Heart right ventricle (tissue), 16 donors: ENCODE measurements at regions not wholly inside any gene's neighbourhood (a gene's known extent, or its start where the extent isn't known, plus 50 kb on each side); places are given as distances from the start of the nearest gene placed in this dataset.

Experiments
- ATAC-seq, 8 donors: fragments of 200-7000 bp; cut with Tn5 transposase; one replicate each; pipeline ENCODE4 v1.9.1; 2020; ENCODE audit warnings: mild to moderate bottlenecking in 8 of 8, moderate library complexity in 8 of 8, moderate number of reproducible peaks in 1 of 8
- DNase-seq, 2 donors: peaks; one replicate each; pipeline ENCODE4 v3.0.0-alpha.2; 2020
- H3K27ac ChIP-seq, 10 donors: fragments of 200-600 bp; sonication (generic) in 2 of 10; one replicate each; pipeline versions ENCODE4 v1.5.0 to v1.8.0; 2020 to 2022; ENCODE audit warnings: mild to moderate bottlenecking in 3 of 10
- H3K27me3 ChIP-seq, 7 donors: fragments of 200-600 bp; one replicate each; pipeline ENCODE4 v1.8.0; 2021 to 2022; ENCODE audit warnings: mild to moderate bottlenecking in 2 of 7
- H3K36me3 ChIP-seq, 9 donors: fragments of 200-600 bp; sonication (generic) in 1 of 9; one replicate each; pipeline versions ENCODE4 v1.5.0 to v1.8.0; 2020 to 2022; ENCODE audit warnings: mild to moderate bottlenecking in 2 of 9
- H3K4me1 ChIP-seq, 9 donors: fragments of 200-600 bp; sonication (generic) in 1 of 9; one replicate each; pipeline versions ENCODE4 v1.5.0 to v1.8.0; 2020 to 2022; ENCODE audit warnings: mild to moderate bottlenecking in 4 of 9
- H3K4me3 ChIP-seq, 10 donors: fragments of 200-600 bp; sonication (generic) in 2 of 10; one replicate each; pipeline versions ENCODE4 v1.5.0 to v1.8.0; 2020 to 2022; ENCODE audit warnings: mild to moderate bottlenecking in 7 of 10, moderate library complexity in 2 of 10
- H3K9me3 ChIP-seq, 11 donors: fragments of 200-600 bp in 10 of 11; sonication (generic) in 2 of 11; one replicate each; pipeline versions ENCODE4 v1.5.0 to v1.8.0; 2013 to 2022; ENCODE audit warnings: mild to moderate bottlenecking in 2 of 11, control low read depth in 1 of 11, moderate library complexity in 1 of 11
- CTCF ChIP-seq, 9 donors: fragments of 200-600 bp; sonication (generic) in 2 of 9; IDR thresholded peaks; one replicate each; pipeline versions ENCODE4 v1.5.0 to v1.8.0; 2021 to 2022; ENCODE audit warnings: antibody characterized with exemption in 9 of 9, mild to moderate bottlenecking in 5 of 9, moderate library complexity in 1 of 9
- WGBS, 2 donors: extraction: QIAGEN DNeasy Blood & Tissue Kit; methylation state at CpG; one replicate each; pipeline ENCODE4 v1.1.7; 2013; ENCODE audit warnings: inconsistent platforms in 1 of 2; 5-methylcytosine and 5-hydroxymethylcytosine counted together
- intact Hi-C, 10 donors: fragments of 100-400 bp; cut with DNase I; formaldehyde crosslinking; loops; one replicate each; pipeline versions ENCODE4 v1.11.1 to v1.14.2; 2022
- donor health status: Arrhythmogenic right ventricular cardiomyopathy.
- donor health status: ischemic (EF 13 %, LVEDD 7.1; RV severe dilation, severe dysfunction).
- donor health status: healthy with polysubstance abuse.
- donor health status: DM: no; HTN: yes; CAD: no.
- donor health status: DM: no; HTN: no; CAD: no.
- donor health status: ischemic (EF 25% LVEDD 6.9; RV normal size, moderate dysfunction).
- donor health status: ischemic (EF 25% LVEDD 5.7; RV mildly dilated, moderate dysfunction).
- donor health status: healthy.
- donor health status: DM: yes; HTN: yes; CAD: no.
- donor health status: Ischemic cardiomyopathy.
- donor health status: ischemic (EF 35%, LVEDD 5.7; RV mildly dilated, moderate dysfunction).
- donor health status: nonischemic (EF 11% LVEDD 7.7; RV severe dilation, severe dysfunction).
- donor health status: DM: yes; HTN: yes; CAD: no.
- donor health status: PGD.
- donor health status: ischemic (EF 29% LVEDD 5.4; RV normal size, mild dysfunction).
- donor health status: nonischemic (EF 23%, LVEDD 6.1; RV moderate dilation, normal function).

GRCh38 chr21:24868117-24868516, 739.2 kb downstream of the MRPL39 start:
- intact Hi-C loops, result no loop called here
- no peak for TF ChIP-seq CTCF (IDR thresholded peaks at IDR 0.05)
- Histone ChIP-seq H3K36me3 (no peaks in the 10 kb centered on the region), H3K27me3 (no peaks in the 10 kb centered on the region), H3K27ac (no peak overlapping the region), H3K9me3 (peaks cover 0 to 15% (median 7%) of the 10 kb centered on the region in 11 donors), H3K4me1 (no peaks in the 10 kb centered on the region), H3K4me3 (no peak overlapping the region)
- WGBS, 2 donors, result 77 to 78% methylated on average over 1 of the region's 1 CpG
- DNase-seq (no peak), ATAC-seq (no peak)

GRCh38 chr21:24861471-24861870, 745.8 kb downstream of the MRPL39 start:
- no peaks in the 10 kb centered on the region for H3K27me3 ChIP-seq
- DNase-seq, result no peak
- H3K4me1 ChIP-seq, result no peaks in the 10 kb centered on the region
- H3K27ac ChIP-seq, result no peak overlapping the region
- H3K36me3 ChIP-seq, result no peaks in the 10 kb centered on the region
- H3K4me3 ChIP-seq, result no peak overlapping the region
- no peak for TF ChIP-seq CTCF (IDR thresholded peaks at IDR 0.05)
- no peak for ATAC-seq
- intact Hi-C loops, result no loop called here
- WGBS, 2 donors, result 38 to 45% methylated on average over 1 of the region's 1 CpG
- peaks cover 0 to 5% (median 0%) of the 10 kb centered on the region in 11 donors for H3K9me3 ChIP-seq

GRCh38 chr21:24856326-24856725, 751.0 kb downstream of the MRPL39 start:
- DNase-seq, result no peak
- H3K4me3 ChIP-seq, result no peak overlapping the region
- intact Hi-C loops, result no loop called here
- H3K4me1 ChIP-seq, result no peaks in the 10 kb centered on the region
- TF ChIP-seq CTCF (IDR thresholded peaks at IDR 0.05), result no peak
- 45 to 88% methylated on average over 1 of the region's 1 CpG for WGBS, 2 donors
- peaks cover 0 to 5% (median 0%) of the 10 kb centered on the region in 11 donors for H3K9me3 ChIP-seq
- ATAC-seq, result no peak
- H3K36me3 ChIP-seq, result no peaks in the 10 kb centered on the region
- H3K27ac ChIP-seq, result no peak overlapping the region
- no peaks in the 10 kb centered on the region for H3K27me3 ChIP-seq

GRCh38 chr21:24852610-24853195, 754.6 kb downstream of the MRPL39 start:
- H3K9me3 ChIP-seq, result peaks cover 0 to 9% (median 0%) of the 10 kb centered on the region in 11 donors
- no peaks in the 10 kb centered on the region for H3K36me3 ChIP-seq
- ATAC-seq (no peak), DNase-seq (no peak)
- no peak for TF ChIP-seq CTCF (IDR thresholded peaks at IDR 0.05)
- no peak overlapping the region for H3K27ac ChIP-seq
- WGBS, 2 donors, result 70 to 80% methylated on average over 1 of the region's 1 CpG
- H3K4me1 ChIP-seq, result no peaks in the 10 kb centered on the region
- intact Hi-C loops, result no loop called here
- H3K4me3 ChIP-seq, result no peak overlapping the region
- H3K27me3 ChIP-seq, result no peaks in the 10 kb centered on the region
